GM12892 (cell line): ENCODE measurements at regions not wholly inside any gene's neighbourhood (a gene's known extent, or its start where the extent isn't known, plus 50 kb on each side); places are given as distances from the start of the nearest gene placed in this dataset.

Source experiments
- POLR2A ChIP-seq: IDR thresholded peaks from 2 replicates; pipeline ENCODE4 v1.6.1; 2011; ENCODE audit warnings: low read depth, low read length, control low read depth
- TAF1 ChIP-seq: IDR thresholded peaks from 2 replicates; pipeline ENCODE4 v1.6.1; 2011; ENCODE audit warnings: low read depth, mild to moderate bottlenecking, control low read depth, low read length, borderline replicate concordance

DNA sequence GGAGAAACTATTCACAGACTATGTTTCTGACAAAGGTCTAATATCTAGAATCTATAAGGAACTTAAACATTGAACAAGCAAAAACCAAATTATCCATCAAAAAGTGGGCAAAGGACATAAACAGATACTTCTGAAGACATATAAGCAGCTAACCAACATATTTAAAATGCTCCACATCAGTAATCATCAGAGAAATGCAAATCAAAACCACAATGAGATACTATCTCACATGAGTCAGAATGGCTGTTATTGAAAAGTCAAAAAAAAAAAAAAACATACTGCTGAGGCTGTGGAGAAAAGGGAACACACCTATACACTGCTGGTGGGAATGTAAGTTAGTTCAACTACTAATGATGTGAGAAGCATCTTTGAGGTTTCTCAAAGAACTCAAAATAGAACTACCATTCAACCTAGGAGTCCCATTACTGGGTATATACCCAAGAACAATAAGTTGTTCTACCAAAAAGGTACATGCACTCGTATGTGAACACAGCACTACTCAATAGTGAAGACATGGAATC lies 220.4 kb upstream of the TFPI start:
- TF ChIP-seq POLR2A (no peak), TAF1 (no peak)
